ENCODE measurements at regions not wholly inside any gene's neighbourhood (a gene's known extent, or its start where the extent isn't known, plus 50 kb on each side); places are given as distances from the start of the nearest gene placed in this dataset.

GRCh38 chr6:84508334-84508733 is 256.1 kb downstream of the TBX18 start:
- in situ Hi-C loops (cut with HindIII; ENCODE audit: low pct_unique_long_range_greater_than_20kb, low sequenced_read_pairs) (no loop called here), intact Hi-C loops (cut with micrococcal nuclease; ENCODE audit: unreplicated experiment) (no loop called here)
- TF ChIP-seq SIN3A (IDR thresholded peaks at IDR 0.05; ENCODE audit: borderline replicate concordance, insufficient read depth, low read depth, low read length) (no peak), TCF7L2 (IDR thresholded peaks at IDR 0.05; ENCODE audit: low read depth, low read length) (no peak), POLR2AphosphoS5 (IDR thresholded peaks at IDR 0.05; ENCODE audit: low read depth, low read length) (no peak)
- TF ChIP-seq, protein P1, sequence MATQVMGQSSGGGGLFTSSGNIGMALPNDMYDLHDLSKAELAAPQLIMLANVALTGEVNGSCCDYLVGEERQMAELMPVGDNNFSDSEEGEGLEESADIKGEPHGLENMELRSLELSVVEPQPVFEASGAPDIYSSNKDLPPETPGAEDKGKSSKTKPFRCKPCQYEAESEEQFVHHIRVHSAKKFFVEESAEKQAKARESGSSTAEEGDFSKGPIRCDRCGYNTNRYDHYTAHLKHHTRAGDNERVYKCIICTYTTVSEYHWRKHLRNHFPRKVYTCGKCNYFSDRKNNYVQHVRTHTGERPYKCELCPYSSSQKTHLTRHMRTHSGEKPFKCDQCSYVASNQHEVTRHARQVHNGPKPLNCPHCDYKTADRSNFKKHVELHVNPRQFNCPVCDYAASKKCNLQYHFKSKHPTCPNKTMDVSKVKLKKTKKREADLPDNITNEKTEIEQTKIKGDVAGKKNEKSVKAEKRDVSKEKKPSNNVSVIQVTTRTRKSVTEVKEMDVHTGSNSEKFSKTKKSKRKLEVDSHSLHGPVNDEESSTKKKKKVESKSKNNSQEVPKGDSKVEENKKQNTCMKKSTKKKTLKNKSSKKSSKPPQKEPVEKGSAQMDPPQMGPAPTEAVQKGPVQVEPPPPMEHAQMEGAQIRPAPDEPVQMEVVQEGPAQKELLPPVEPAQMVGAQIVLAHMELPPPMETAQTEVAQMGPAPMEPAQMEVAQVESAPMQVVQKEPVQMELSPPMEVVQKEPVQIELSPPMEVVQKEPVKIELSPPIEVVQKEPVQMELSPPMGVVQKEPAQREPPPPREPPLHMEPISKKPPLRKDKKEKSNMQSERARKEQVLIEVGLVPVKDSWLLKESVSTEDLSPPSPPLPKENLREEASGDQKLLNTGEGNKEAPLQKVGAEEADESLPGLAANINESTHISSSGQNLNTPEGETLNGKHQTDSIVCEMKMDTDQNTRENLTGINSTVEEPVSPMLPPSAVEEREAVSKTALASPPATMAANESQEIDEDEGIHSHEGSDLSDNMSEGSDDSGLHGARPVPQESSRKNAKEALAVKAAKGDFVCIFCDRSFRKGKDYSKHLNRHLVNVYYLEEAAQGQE (IDR thresholded peaks at IDR 0.05; ENCODE audit: insufficient read depth in 1 of 2, low read depth in 2 of 2, low read length in 1 of 2): no peak
- TF ChIP-seq, protein P2, sequence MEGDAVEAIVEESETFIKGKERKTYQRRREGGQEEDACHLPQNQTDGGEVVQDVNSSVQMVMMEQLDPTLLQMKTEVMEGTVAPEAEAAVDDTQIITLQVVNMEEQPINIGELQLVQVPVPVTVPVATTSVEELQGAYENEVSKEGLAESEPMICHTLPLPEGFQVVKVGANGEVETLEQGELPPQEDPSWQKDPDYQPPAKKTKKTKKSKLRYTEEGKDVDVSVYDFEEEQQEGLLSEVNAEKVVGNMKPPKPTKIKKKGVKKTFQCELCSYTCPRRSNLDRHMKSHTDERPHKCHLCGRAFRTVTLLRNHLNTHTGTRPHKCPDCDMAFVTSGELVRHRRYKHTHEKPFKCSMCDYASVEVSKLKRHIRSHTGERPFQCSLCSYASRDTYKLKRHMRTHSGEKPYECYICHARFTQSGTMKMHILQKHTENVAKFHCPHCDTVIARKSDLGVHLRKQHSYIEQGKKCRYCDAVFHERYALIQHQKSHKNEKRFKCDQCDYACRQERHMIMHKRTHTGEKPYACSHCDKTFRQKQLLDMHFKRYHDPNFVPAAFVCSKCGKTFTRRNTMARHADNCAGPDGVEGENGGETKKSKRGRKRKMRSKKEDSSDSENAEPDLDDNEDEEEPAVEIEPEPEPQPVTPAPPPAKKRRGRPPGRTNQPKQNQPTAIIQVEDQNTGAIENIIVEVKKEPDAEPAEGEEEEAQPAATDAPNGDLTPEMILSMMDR (IDR thresholded peaks at IDR 0.05): no peak
- Histone ChIP-seq H3K9me3 (ENCODE audit: control insufficient read depth, insufficient read depth, low read depth, low read length) (no peaks in the 10 kb centered on the region), H3K4me3 (ENCODE audit: low read depth in 2 of 2, low read length in 2 of 2) (no peak overlapping the region), H3K27ac (ENCODE audit: low read length) (no peak overlapping the region), H3K36me3 (ENCODE audit: control insufficient read depth, insufficient read depth, low read length) (no peaks in the 10 kb centered on the region), H3K4me1 (ENCODE audit: control insufficient read depth, insufficient read depth, low read length) (no peaks in the 10 kb centered on the region), H3K27me3 (ENCODE audit: control insufficient read depth, insufficient read depth, low read length) (no peaks in the 10 kb centered on the region)
- ATAC-seq: no peak
- CTCF ChIA-PET: no interaction called here
- POLR2A ChIA-PET: no interaction called here
- no TSS peak for BruUV-seq (replicated peaks)
- no peak for DNase-seq (ENCODE audit: low read depth, low spot score)

- ChIA-PET CTCF (no interaction called here), POLR2A (no interaction called here)
- Histone ChIP-seq H3K4me1 (ENCODE audit: control insufficient read depth, insufficient read depth, low read length) (no peaks in the 10 kb centered on the region), H3K36me3 (ENCODE audit: control insufficient read depth, insufficient read depth, low read length) (no peaks in the 10 kb centered on the region), H3K27ac (ENCODE audit: low read length) (no peak overlapping the region), H3K4me3 (ENCODE audit: low read depth in 2 of 2, low read length in 2 of 2) (no peak overlapping the region), H3K9me3 (ENCODE audit: control insufficient read depth, insufficient read depth, low read depth, low read length) (no peaks in the 10 kb centered on the region), H3K27me3 (ENCODE audit: control insufficient read depth, insufficient read depth, low read length) (no peaks in the 10 kb centered on the region)
- BruUV-seq (replicated peaks): no TSS peak
- in situ Hi-C loops (cut with HindIII; ENCODE audit: low pct_unique_long_range_greater_than_20kb, low sequenced_read_pairs): no loop called here
- ATAC-seq (no peak), DNase-seq (ENCODE audit: low read depth, low spot score) (no peak)
- intact Hi-C loops (cut with micrococcal nuclease; ENCODE audit: unreplicated experiment): no loop called here
- TF ChIP-seq, protein P1 (IDR thresholded peaks at IDR 0.05; ENCODE audit: insufficient read depth in 1 of 2, low read depth in 2 of 2, low read length in 1 of 2): no peak
- TF ChIP-seq SIN3A (IDR thresholded peaks at IDR 0.05; ENCODE audit: borderline replicate concordance, insufficient read depth, low read depth, low read length): no peak
- TF ChIP-seq, protein P2 (IDR thresholded peaks at IDR 0.05): no peak
- TF ChIP-seq POLR2AphosphoS5 (IDR thresholded peaks at IDR 0.05; ENCODE audit: low read depth, low read length): no peak
- TF ChIP-seq TCF7L2 (IDR thresholded peaks at IDR 0.05; ENCODE audit: low read depth, low read length): no peak
Observed at GRCh38 chr6:84504025-84504424, 260.4 kb downstream of the TBX18 start.
